ENCODE measurements at regions not wholly inside any gene's neighbourhood (a gene's known extent, or its start where the extent isn't known, plus 50 kb on each side); places are given as distances from the start of the nearest gene placed in this dataset.

- TF ChIP-seq, protein P1, sequence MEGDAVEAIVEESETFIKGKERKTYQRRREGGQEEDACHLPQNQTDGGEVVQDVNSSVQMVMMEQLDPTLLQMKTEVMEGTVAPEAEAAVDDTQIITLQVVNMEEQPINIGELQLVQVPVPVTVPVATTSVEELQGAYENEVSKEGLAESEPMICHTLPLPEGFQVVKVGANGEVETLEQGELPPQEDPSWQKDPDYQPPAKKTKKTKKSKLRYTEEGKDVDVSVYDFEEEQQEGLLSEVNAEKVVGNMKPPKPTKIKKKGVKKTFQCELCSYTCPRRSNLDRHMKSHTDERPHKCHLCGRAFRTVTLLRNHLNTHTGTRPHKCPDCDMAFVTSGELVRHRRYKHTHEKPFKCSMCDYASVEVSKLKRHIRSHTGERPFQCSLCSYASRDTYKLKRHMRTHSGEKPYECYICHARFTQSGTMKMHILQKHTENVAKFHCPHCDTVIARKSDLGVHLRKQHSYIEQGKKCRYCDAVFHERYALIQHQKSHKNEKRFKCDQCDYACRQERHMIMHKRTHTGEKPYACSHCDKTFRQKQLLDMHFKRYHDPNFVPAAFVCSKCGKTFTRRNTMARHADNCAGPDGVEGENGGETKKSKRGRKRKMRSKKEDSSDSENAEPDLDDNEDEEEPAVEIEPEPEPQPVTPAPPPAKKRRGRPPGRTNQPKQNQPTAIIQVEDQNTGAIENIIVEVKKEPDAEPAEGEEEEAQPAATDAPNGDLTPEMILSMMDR (IDR thresholded peaks at IDR 0.05): no peak
- no peak for TF ChIP-seq POLR2A (IDR thresholded peaks at IDR 0.05)
Measured at GRCh38 chr11:112470355-112470754, 209.7 kb upstream of the PLET1 start.
